Progenitor cell of endocrine pancreas (in vitro differentiated cells): ENCODE measurements at regions not wholly inside any gene's neighbourhood (a gene's known extent, or its start where the extent isn't known, plus 50 kb on each side); places are given as distances from the start of the nearest gene placed in this dataset.

Experiments
- DNase-seq: peaks from one replicate; pipeline ENCODE4 v3.0.0; 2021; ENCODE audit warnings: low spot score; ENCODE audit not compliant: unreplicated experiment
- H3K27ac Mint-ChIP-seq: 2 replicates; pipeline ENCODE4 v1.8.0; 2021; ENCODE audit warnings: mild to moderate bottlenecking, moderate library complexity, mixed read lengths
- H3K27me3 Mint-ChIP-seq: 2 replicates; pipeline ENCODE4 v1.8.0; 2021; ENCODE audit warnings: mixed read lengths
- H3K36me3 Mint-ChIP-seq: 2 replicates; pipeline ENCODE4 v1.8.0; 2022; ENCODE audit warnings: mixed read lengths; ENCODE audit not compliant: insufficient read depth
- H3K4me1 Mint-ChIP-seq: 2 replicates; pipeline ENCODE4 v1.8.0; 2021; ENCODE audit warnings: low read depth, mixed read lengths
- H3K4me3 Mint-ChIP-seq: 2 replicates; pipeline ENCODE4 v1.8.0; 2021; ENCODE audit warnings: low read depth, mild to moderate bottlenecking, moderate library complexity, mixed read lengths
- H3K9me3 Mint-ChIP-seq: 2 replicates; pipeline ENCODE4 v1.8.0; 2021; ENCODE audit warnings: low read depth, mixed read lengths
- CTCF ChIP-seq: fragments of 200-600 bp; sonication (generic); IDR thresholded peaks from one replicate; pipeline ENCODE4 v1.5.0; 2021; ENCODE audit warnings: antibody characterized with exemption, mild to moderate bottlenecking; ENCODE audit not compliant: unreplicated experiment

- H3K4me1 Mint-ChIP-seq: peaks cover 9% of the 10 kb centered on the region
- H3K36me3 Mint-ChIP-seq: no peaks in the 10 kb centered on the region
- H3K9me3 Mint-ChIP-seq: peaks cover 25% of the 10 kb centered on the region
- H3K27me3 Mint-ChIP-seq: no peaks in the 10 kb centered on the region
- H3K4me3 Mint-ChIP-seq: no peak overlapping the region
- no peak overlapping the region for H3K27ac Mint-ChIP-seq
- no peak for TF ChIP-seq CTCF
- DNase-seq: no peak
Observed at GRCh38 chr18:52069201-52069600, 270.8 kb upstream of the DCC start.

GRCh38 chr18:52070291-52070756 is 269.7 kb upstream of the DCC start:
- TF ChIP-seq CTCF: no peak
- no peak for DNase-seq
- H3K27ac Mint-ChIP-seq: no peak overlapping the region
- H3K27me3 Mint-ChIP-seq: no peaks in the 10 kb centered on the region
- H3K36me3 Mint-ChIP-seq: no peaks in the 10 kb centered on the region
- H3K9me3 Mint-ChIP-seq: peaks cover 27% of the 10 kb centered on the region
- H3K4me1 Mint-ChIP-seq: peaks cover 9% of the 10 kb centered on the region
- H3K4me3 Mint-ChIP-seq: no peak overlapping the region

GRCh38 chr18:52077251-52077983 is 262.6 kb upstream of the DCC start:
- Mint-ChIP-seq H3K4me1 (no peaks in the 10 kb centered on the region), H3K27me3 (no peaks in the 10 kb centered on the region), H3K4me3 (no peak overlapping the region), H3K9me3 (peaks cover 4% of the 10 kb centered on the region), H3K27ac (no peak overlapping the region), H3K36me3 (no peaks in the 10 kb centered on the region)
- no peak for TF ChIP-seq CTCF
- DNase-seq: no peak

GRCh38 chr18:52082246-52082645 is 257.8 kb upstream of the DCC start:
- no peak for TF ChIP-seq CTCF
- Mint-ChIP-seq H3K4me3 (no peak overlapping the region), H3K4me1 (no peaks in the 10 kb centered on the region), H3K36me3 (no peaks in the 10 kb centered on the region), H3K27me3 (no peaks in the 10 kb centered on the region), H3K9me3 (no peaks in the 10 kb centered on the region), H3K27ac (no peak overlapping the region)
- DNase-seq: no peak

GRCh38 chr18:52087140-52087539 is 252.9 kb upstream of the DCC start:
- no peak overlapping the region for H3K27ac Mint-ChIP-seq
- no peaks in the 10 kb centered on the region for H3K36me3 Mint-ChIP-seq
- no peaks in the 10 kb centered on the region for H3K27me3 Mint-ChIP-seq
- H3K4me1 Mint-ChIP-seq: no peaks in the 10 kb centered on the region
- H3K4me3 Mint-ChIP-seq: no peak overlapping the region
- H3K9me3 Mint-ChIP-seq: no peaks in the 10 kb centered on the region
- no peak for TF ChIP-seq CTCF
- no peak for DNase-seq
